ENCODE measurements at regions not wholly inside any gene's neighbourhood (a gene's known extent, or its start where the extent isn't known, plus 50 kb on each side); places are given as distances from the start of the nearest gene placed in this dataset.

DNA sequence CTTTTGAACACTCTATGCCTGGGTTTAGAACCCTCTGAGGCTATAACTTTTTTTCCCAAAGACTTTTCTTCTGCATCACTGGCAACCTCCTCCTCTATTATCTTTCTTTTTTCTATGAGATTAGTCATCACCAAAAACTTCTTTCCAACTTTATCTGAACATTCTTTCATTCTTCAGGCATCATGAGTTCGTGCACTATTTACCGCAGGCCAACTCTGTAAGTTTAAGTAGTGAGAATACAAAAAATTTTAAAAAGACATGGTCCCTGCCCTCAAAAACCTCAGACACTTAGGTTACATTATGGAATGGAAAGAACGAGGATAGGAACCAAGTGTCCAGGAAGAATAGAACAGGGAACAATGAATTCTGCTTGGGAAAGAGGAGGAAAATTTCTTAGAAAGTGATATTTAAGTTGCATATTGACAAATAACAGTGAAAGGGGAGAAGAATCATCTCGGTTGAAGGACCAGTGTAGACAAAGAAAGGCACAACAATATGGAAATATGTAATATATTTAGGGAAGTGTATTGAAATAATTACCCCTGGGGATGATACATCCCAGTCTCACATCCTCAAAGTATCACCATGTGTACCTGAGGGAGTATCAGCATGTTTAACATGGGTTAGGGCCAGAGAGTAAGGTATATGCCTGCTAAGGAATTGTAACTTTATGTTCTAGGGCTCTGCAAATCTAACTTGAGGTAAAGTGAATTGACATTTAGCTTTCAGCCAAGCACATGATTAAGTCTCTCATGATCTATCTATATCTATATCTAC is 196.5 kb upstream of the NREP start:
- Mint-ChIP-seq H3K9me3 (no peaks in the 10 kb centered on the region), H3K4me1 (no peaks in the 10 kb centered on the region), H3K4me3 (no peak overlapping the region), H3K36me3 (no peaks in the 10 kb centered on the region), H3K27ac (no peak overlapping the region), H3K27me3 (peaks cover 26% of the 10 kb centered on the region)
- no peak for DNase-seq

- no peak for DNase-seq
- peaks cover 25% of the 10 kb centered on the region for H3K27me3 Mint-ChIP-seq
These were observed 195.6 kb upstream of the NREP start for GRCh38 chr5:111952555-111952954.

GRCh38 chr5:111950660-111951059 is 193.7 kb upstream of the NREP start:
- no peaks in the 10 kb centered on the region for H3K36me3 Mint-ChIP-seq
- peaks cover 25% of the 10 kb centered on the region for H3K27me3 Mint-ChIP-seq
- DNase-seq: no peak
- H3K27ac Mint-ChIP-seq: no peak overlapping the region
- H3K4me1 Mint-ChIP-seq: no peaks in the 10 kb centered on the region
- no peaks in the 10 kb centered on the region for H3K9me3 Mint-ChIP-seq
- H3K4me3 Mint-ChIP-seq: no peak overlapping the region

More at GRCh38 chr5:111952555-111952954, 195.6 kb upstream of the NREP start:
- Mint-ChIP-seq H3K36me3 (no peaks in the 10 kb centered on the region), H3K4me1 (no peaks in the 10 kb centered on the region), H3K4me3 (no peak overlapping the region), H3K27ac (no peak overlapping the region), H3K9me3 (no peaks in the 10 kb centered on the region)

GRCh38 chr5:111948092-111948841 is 191.3 kb upstream of the NREP start:
- no peaks in the 10 kb centered on the region for H3K4me1 Mint-ChIP-seq
- H3K9me3 Mint-ChIP-seq: no peaks in the 10 kb centered on the region
- H3K36me3 Mint-ChIP-seq: no peaks in the 10 kb centered on the region
- H3K27ac Mint-ChIP-seq: no peak overlapping the region
- H3K4me3 Mint-ChIP-seq: no peak overlapping the region
- DNase-seq: no peak
- peaks cover 15% of the 10 kb centered on the region for H3K27me3 Mint-ChIP-seq

- Mint-ChIP-seq H3K9me3 (no peaks in the 10 kb centered on the region), H3K27ac (no peak overlapping the region), H3K36me3 (no peaks in the 10 kb centered on the region), H3K4me1 (no peaks in the 10 kb centered on the region), H3K27me3 (peaks cover 12% of the 10 kb centered on the region), H3K4me3 (no peak overlapping the region)
- no peak for DNase-seq
These were observed 189.6 kb upstream of the NREP start for GRCh38 chr5:111946556-111946955.

GRCh38 chr5:111945535-111945934 is 188.5 kb upstream of the NREP start:
- Mint-ChIP-seq H3K4me3 (no peak overlapping the region), H3K9me3 (no peaks in the 10 kb centered on the region), H3K27me3 (peaks cover 12% of the 10 kb centered on the region), H3K27ac (no peak overlapping the region), H3K4me1 (no peaks in the 10 kb centered on the region), H3K36me3 (no peaks in the 10 kb centered on the region)
- no peak for DNase-seq

- peaks cover 9% of the 10 kb centered on the region for H3K27me3 Mint-ChIP-seq
- H3K27ac Mint-ChIP-seq: no peak overlapping the region
- H3K4me1 Mint-ChIP-seq: no peaks in the 10 kb centered on the region
- no peak overlapping the region for H3K4me3 Mint-ChIP-seq
- no peak for DNase-seq
- H3K9me3 Mint-ChIP-seq: no peaks in the 10 kb centered on the region
- H3K36me3 Mint-ChIP-seq: no peaks in the 10 kb centered on the region
These were observed 185.8 kb upstream of the NREP start for GRCh38 chr5:111942661-111943401.

DNA sequence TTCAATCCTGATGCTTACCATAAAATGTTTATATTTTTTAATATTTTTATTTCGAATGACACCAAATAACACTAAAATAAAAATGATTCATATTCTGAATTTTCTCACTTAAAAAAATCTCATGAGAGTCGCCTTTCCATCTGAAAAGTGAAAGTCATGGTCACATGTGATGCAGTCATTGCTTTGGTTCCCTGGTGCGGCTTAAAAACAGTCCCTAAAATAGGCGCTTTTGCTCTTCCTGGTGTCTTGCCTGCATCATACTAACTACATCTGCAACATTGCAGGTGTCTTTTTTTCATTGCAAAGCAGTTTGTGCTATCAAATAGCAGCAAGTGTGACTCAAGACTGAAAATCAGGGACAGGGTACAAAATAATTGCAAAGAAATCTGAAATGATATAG is 185.2 kb upstream of the NREP start:
- no peaks in the 10 kb centered on the region for H3K36me3 Mint-ChIP-seq
- H3K4me1 Mint-ChIP-seq: no peaks in the 10 kb centered on the region
- H3K27ac Mint-ChIP-seq: no peak overlapping the region
- no peak for DNase-seq
- no peaks in the 10 kb centered on the region for H3K9me3 Mint-ChIP-seq
- no peak overlapping the region for H3K4me3 Mint-ChIP-seq
- peaks cover 9% of the 10 kb centered on the region for H3K27me3 Mint-ChIP-seq

DNA sequence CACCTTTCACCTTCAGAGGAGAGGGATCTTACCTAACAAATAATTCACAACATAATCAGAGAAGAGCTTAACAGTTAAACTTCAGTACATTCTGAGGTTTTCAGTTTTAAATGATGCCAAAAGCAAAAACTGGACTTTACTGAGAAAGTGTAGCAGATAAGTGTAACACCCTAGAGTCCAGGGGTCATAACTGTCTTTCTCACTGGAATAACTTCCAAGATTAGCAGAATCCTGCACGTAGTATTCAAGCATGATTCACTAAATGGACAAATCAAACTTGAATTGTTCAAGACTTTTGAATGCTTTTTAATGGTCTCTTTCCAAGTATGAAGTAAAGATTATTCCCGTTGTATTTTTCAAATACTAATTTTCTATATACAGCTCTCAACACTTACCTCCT is 180.1 kb upstream of the NREP start:
- Mint-ChIP-seq H3K27me3 (peaks cover 9% of the 10 kb centered on the region), H3K36me3 (no peaks in the 10 kb centered on the region), H3K9me3 (no peaks in the 10 kb centered on the region), H3K4me3 (no peak overlapping the region), H3K27ac (no peak overlapping the region), H3K4me1 (no peaks in the 10 kb centered on the region)
- DNase-seq: no peak

GRCh38 chr5:111935835-111936234 is 178.8 kb upstream of the NREP start:
- no peak for DNase-seq
- Mint-ChIP-seq H3K4me1 (no peaks in the 10 kb centered on the region), H3K4me3 (no peak overlapping the region), H3K9me3 (no peaks in the 10 kb centered on the region), H3K27ac (no peak overlapping the region), H3K27me3 (peaks cover 9% of the 10 kb centered on the region), H3K36me3 (no peaks in the 10 kb centered on the region)

- no peak overlapping the region for H3K27ac Mint-ChIP-seq
- no peaks in the 10 kb centered on the region for H3K36me3 Mint-ChIP-seq
- H3K9me3 Mint-ChIP-seq: no peaks in the 10 kb centered on the region
- peaks cover 9% of the 10 kb centered on the region for H3K27me3 Mint-ChIP-seq
- H3K4me1 Mint-ChIP-seq: no peaks in the 10 kb centered on the region
- DNase-seq: no peak
- H3K4me3 Mint-ChIP-seq: no peak overlapping the region
These were observed 178.0 kb upstream of the NREP start for GRCh38 chr5:111935009-111935408.

- Mint-ChIP-seq H3K27me3 (peaks cover 9% of the 10 kb centered on the region), H3K9me3 (no peaks in the 10 kb centered on the region), H3K36me3 (no peaks in the 10 kb centered on the region), H3K4me3 (no peak overlapping the region), H3K4me1 (no peaks in the 10 kb centered on the region), H3K27ac (no peak overlapping the region)
- DNase-seq: no peak
These were observed 177.5 kb upstream of the NREP start for GRCh38 chr5:111934511-111934910.

DNA sequence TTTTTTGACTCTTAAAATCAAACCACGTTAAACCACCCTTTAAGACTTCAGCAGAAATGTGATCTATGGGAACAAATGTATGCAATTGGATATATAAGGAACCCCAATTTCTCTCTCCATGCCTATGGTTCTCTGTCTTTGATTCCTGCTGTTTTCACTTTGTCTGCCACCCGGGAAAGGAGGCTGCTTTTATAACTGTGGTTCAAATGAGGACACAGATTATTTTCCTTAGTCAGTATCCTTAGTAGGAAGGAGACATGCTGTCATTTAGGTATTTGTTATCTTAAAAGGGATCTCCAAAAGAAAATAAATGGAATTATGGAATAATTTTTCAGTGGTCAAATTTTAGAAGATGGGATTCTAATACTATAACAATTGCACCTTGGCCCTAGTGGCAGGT is 176.1 kb upstream of the NREP start:
- Mint-ChIP-seq H3K27me3 (peaks cover 9% of the 10 kb centered on the region), H3K36me3 (no peaks in the 10 kb centered on the region), H3K27ac (no peak overlapping the region), H3K4me1 (peaks cover 3% of the 10 kb centered on the region), H3K4me3 (no peak overlapping the region), H3K9me3 (no peaks in the 10 kb centered on the region)
- DNase-seq: no peak

- no peak for DNase-seq
- Mint-ChIP-seq H3K4me1 (peaks cover 3% of the 10 kb centered on the region), H3K9me3 (no peaks in the 10 kb centered on the region), H3K4me3 (no peak overlapping the region), H3K27me3 (peaks cover 9% of the 10 kb centered on the region), H3K36me3 (no peaks in the 10 kb centered on the region), H3K27ac (no peak overlapping the region)
These were observed 175.6 kb upstream of the NREP start for GRCh38 chr5:111932628-111933027.

GRCh38 chr5:111932199-111932598 is 175.2 kb upstream of the NREP start:
- no peaks in the 10 kb centered on the region for H3K36me3 Mint-ChIP-seq
- no peak overlapping the region for H3K27ac Mint-ChIP-seq
- H3K4me3 Mint-ChIP-seq: no peak overlapping the region
- H3K27me3 Mint-ChIP-seq: peaks cover 9% of the 10 kb centered on the region
- no peak for DNase-seq
- peaks cover 3% of the 10 kb centered on the region for H3K4me1 Mint-ChIP-seq
- no peaks in the 10 kb centered on the region for H3K9me3 Mint-ChIP-seq
